Liver (tissue), 8 donors: ENCODE measurements at regions not wholly inside any gene's neighbourhood (a gene's known extent, or its start where the extent isn't known, plus 50 kb on each side); places are given as distances from the start of the nearest gene placed in this dataset.
"Not testable (repeated sequence)": the region's sequence is repeated elsewhere in the genome, so short reads cannot be mapped to it uniquely, and the experiment has no call there.

ENCODE experiments used
- DNase-seq: peaks from one replicate; pipeline ENCODE4 v3.0.0-alpha.2; 2017; ENCODE audit warnings: low spot score
- H3K27ac ChIP-seq, 2 donors: one replicate each; pipeline ENCODE4 v1.7.0; 2013; ENCODE audit warnings: inconsistent platforms in 2 of 2, low read length in 2 of 2, control low read depth in 1 of 2, low read depth in 1 of 2, mild to moderate bottlenecking in 1 of 2
- H3K27me3 ChIP-seq, 4 donors: one replicate each; pipeline versions ENCODE4 v1.6.1 to v1.7.0; 2013; ENCODE audit warnings: low read length in 3 of 4, inconsistent platforms in 1 of 4, mild to moderate bottlenecking in 1 of 4, moderate library complexity in 1 of 4; ENCODE audit not compliant: control insufficient read depth in 4 of 4, insufficient read depth in 4 of 4
- H3K36me3 ChIP-seq, 4 donors: one replicate each; pipeline versions ENCODE4 v1.6.1 to v1.7.0; 2013; ENCODE audit warnings: low read length in 3 of 4, mild to moderate bottlenecking in 3 of 4, low read depth in 1 of 4, moderate library complexity in 1 of 4; ENCODE audit not compliant: control insufficient read depth in 4 of 4, insufficient read depth in 3 of 4
- H3K4me1 ChIP-seq, 4 donors: one replicate each; pipeline versions ENCODE4 v1.6.1 to v1.7.0; 2013; ENCODE audit warnings: low read length in 3 of 4, mild to moderate bottlenecking in 3 of 4, moderate library complexity in 1 of 4; ENCODE audit not compliant: control insufficient read depth in 4 of 4, insufficient read depth in 4 of 4
- H3K4me3 ChIP-seq, 3 donors: one replicate each; pipeline versions ENCODE4 v1.6.1 to v1.7.0; 2013; ENCODE audit warnings: low read length in 3 of 3, control low read depth in 1 of 3, low read depth in 1 of 3, mild to moderate bottlenecking in 1 of 3
- H3K9ac ChIP-seq, 2 donors: one replicate each; pipeline ENCODE4 v1.7.0; 2013; ENCODE audit warnings: low read length in 2 of 2, mild to moderate bottlenecking in 2 of 2, moderate library complexity in 2 of 2, control low read depth in 1 of 2, low read depth in 1 of 2
- H3K9me3 ChIP-seq, 4 donors: one replicate each; pipeline versions ENCODE4 v1.6.1 to v1.7.0; 2013; ENCODE audit warnings: low read length in 3 of 4; ENCODE audit not compliant: control insufficient read depth in 4 of 4
- ATF3 ChIP-seq: IDR thresholded peaks from 2 replicates; pipeline ENCODE4 v1.6.1; 2016; ENCODE audit warnings: antibody characterized with exemption
- CTCF ChIP-seq: fragments of 150-350 bp; IDR thresholded peaks from 2 replicates; pipeline ENCODE4 v1.5.1; 2017; ENCODE audit warnings: improper control_type of control experiment, low read depth, low read length; ENCODE audit not compliant: missing input control
- FOXA2 ChIP-seq: IDR thresholded peaks from 2 replicates; pipeline ENCODE4 v1.6.1; 2016; ENCODE audit warnings: antibody characterized with exemption
- GABPA ChIP-seq, 2 donors: IDR thresholded peaks in 1 of 2; conservative IDR thresholded peaks in 1 of 2; 2 replicates each; pipeline ENCODE4 v1.6.1; 2016; ENCODE audit warnings: antibody characterized with exemption in 2 of 2, mild to moderate bottlenecking in 1 of 2, moderate library complexity in 1 of 2
- HNF4A ChIP-seq, 2 donors: conservative IDR thresholded peaks; 2 replicates each; pipeline ENCODE4 v1.6.1; 2016; ENCODE audit warnings: antibody characterized with exemption in 2 of 2, mild to moderate bottlenecking in 2 of 2
- HNF4G ChIP-seq: IDR thresholded peaks from 2 replicates; pipeline ENCODE4 v1.6.1; 2016; ENCODE audit warnings: antibody characterized with exemption
- JUND ChIP-seq, 2 donors: IDR thresholded peaks; 2 replicates each; pipeline ENCODE4 v1.6.1; 2016; ENCODE audit warnings: antibody characterized with exemption in 2 of 2
- WGBS: extraction: QIAGEN DNeasy Blood & Tissue Kit; methylation state at CpG from one replicate; pipeline ENCODE4 v1.1.7; 2013; 5-methylcytosine and 5-hydroxymethylcytosine counted together
- donor health status: healthy.
- donor health status: healthy.
- donor health status: healthy.
- donor health status: healthy.
- donor health status: healthy.

GRCh38 chr5:17022296-17022695, 86.2 kb upstream of the MYO10 start (continued):
- no peak for TF ChIP-seq ATF3
- no peak for TF ChIP-seq CTCF
- no peak for TF ChIP-seq HNF4G
- TF ChIP-seq HNF4A (conservative IDR thresholded peaks at IDR 0.05): no peak
- TF ChIP-seq FOXA2: no peak

GRCh38 chr5:17024686-17025180, 88.6 kb upstream of the MYO10 start:
- Histone ChIP-seq H3K36me3 (no peaks in the 10 kb centered on the region), H3K4me1 (no peaks in the 10 kb centered on the region), H3K9me3 (no peaks in the 10 kb centered on the region), H3K27me3 (no peaks in the 10 kb centered on the region), H3K9ac (no peak overlapping the region), H3K27ac (no peak overlapping the region), H3K4me3 (no peak overlapping the region)
- no peak for DNase-seq
- TF ChIP-seq GABPA (IDR thresholded peaks at IDR 0.05 in 1 of 2, conservative IDR thresholded peaks at IDR 0.05 in 1 of 2): no peak
- peak in 1 of 2 donors; percentile 27 for TF ChIP-seq JUND (IDR thresholded peaks at IDR 0.05)
- WGBS: 71% methylated on average over 6 of the region's 6 CpGs

DNA sequence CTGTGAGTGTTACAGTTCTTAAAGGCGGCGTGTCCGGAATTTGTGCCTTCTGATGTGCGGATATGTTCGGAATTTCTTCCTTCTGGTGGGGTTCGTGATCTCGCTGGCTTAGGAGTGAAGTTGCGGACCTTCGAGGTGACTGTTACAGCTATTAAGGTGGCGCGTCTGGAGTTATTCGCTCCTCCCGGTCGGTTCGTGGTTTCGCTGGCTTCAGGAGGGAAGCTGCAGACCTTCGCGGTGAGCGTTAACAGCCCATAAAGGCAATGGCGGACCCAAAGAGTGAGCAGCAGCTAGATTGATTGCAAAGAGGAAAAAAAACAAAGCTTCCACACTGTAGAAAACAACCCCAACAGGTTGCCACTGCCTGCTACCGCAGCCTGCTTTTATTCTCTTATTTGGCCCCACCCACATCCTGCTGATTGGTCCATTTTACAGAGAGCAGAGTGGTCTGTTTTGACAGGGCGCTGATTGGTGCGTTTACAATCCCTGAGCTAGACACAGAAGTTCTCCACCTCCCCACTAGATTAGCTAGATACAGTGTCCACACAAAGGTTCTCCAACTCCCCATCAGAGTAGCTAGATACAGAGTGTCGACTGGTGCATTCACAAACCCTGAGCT, 95.7 kb upstream of the MYO10 start:
- H3K27me3 ChIP-seq, H3K36me3 ChIP-seq, H3K9ac ChIP-seq, H3K4me3 ChIP-seq, H3K4me1 ChIP-seq, H3K9me3 ChIP-seq, DNase-seq, H3K27ac ChIP-seq: not testable (repeated sequence)
- WGBS: 94% methylated on average over 24 of the region's 24 CpGs

GRCh38 chr5:17032314-17032985, 96.4 kb upstream of the MYO10 start:
- not testable (repeated sequence) for H3K4me1 ChIP-seq, H3K9me3 ChIP-seq, H3K36me3 ChIP-seq, H3K27me3 ChIP-seq, H3K27ac ChIP-seq, DNase-seq, H3K4me3 ChIP-seq, H3K9ac ChIP-seq
- WGBS: 94% methylated on average over 43 of the region's 43 CpGs

DNA sequence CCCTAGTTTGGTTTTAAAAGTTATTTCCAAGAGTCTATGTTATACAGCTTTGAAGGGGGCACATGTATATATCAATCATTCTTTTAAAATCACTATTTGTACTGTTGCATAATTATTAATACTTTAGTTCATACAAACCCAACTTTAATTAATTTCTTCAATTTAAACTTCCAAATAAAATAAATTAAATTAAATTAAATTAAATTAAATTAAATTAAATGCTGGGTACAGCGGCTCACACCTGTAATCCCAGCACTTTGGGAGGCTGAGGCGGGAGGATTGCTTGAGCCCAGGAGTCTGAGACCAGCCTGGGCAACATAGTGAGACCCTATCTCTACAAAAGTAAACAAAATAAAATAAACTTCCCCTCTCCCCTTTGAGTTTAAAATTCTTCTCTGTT, 98.9 kb upstream of the MYO10 start:
- H3K4me1 ChIP-seq, DNase-seq, H3K27me3 ChIP-seq, H3K9ac ChIP-seq, H3K4me3 ChIP-seq, H3K27ac ChIP-seq, H3K36me3 ChIP-seq, H3K9me3 ChIP-seq: not testable (repeated sequence)
- 93% methylated on average over 2 of the region's 2 CpGs for WGBS
